ENCODE measurements at regions not wholly inside any gene's neighbourhood (a gene's known extent, or its start where the extent isn't known, plus 50 kb on each side); places are given as distances from the start of the nearest gene placed in this dataset.
"Not testable (repeated sequence)": the region's sequence is repeated elsewhere in the genome, so short reads cannot be mapped to it uniquely, and the experiment has no call there.

GRCh38 chr4:186814535-186815070 lies 90.9 kb upstream of the FAT1 start:
- no peak for DNase-seq

- DNase-seq, result no peak
These were observed 95.9 kb upstream of the FAT1 start for GRCh38 chr4:186819342-186820086.

- no peak for DNase-seq
These were observed 96.8 kb upstream of the FAT1 start for GRCh38 chr4:186820391-186820891.

- no peak for DNase-seq
These were observed 100.3 kb upstream of the FAT1 start for GRCh38 chr4:186823989-186824388.

GRCh38 chr4:186825069-186825468 lies 101.4 kb upstream of the FAT1 start:
- no peak for DNase-seq

GRCh38 chr4:186826006-186826405 lies 102.3 kb upstream of the FAT1 start:
- DNase-seq, result no peak

- DNase-seq, result no peak
These were observed 103.3 kb upstream of the FAT1 start for GRCh38 chr4:186826846-186827533.

- no peak for DNase-seq
These were observed 103.9 kb upstream of the FAT1 start for GRCh38 chr4:186827534-186827897.

GRCh38 chr4:186829097-186829496 lies 105.4 kb upstream of the FAT1 start:
- DNase-seq, result no peak

GRCh38 chr4:186829740-186830449 lies 106.2 kb upstream of the FAT1 start:
- no peak for DNase-seq

GRCh38 chr4:186831574-186831973 lies 107.9 kb upstream of the FAT1 start:
- no peak for DNase-seq

GRCh38 chr4:186832906-186833305 lies 109.2 kb upstream of the FAT1 start:
- no peak for DNase-seq

GRCh38 chr4:186837463-186837862 lies 113.8 kb upstream of the FAT1 start:
- DNase-seq, result not testable (repeated sequence)

- no peak for DNase-seq
These were observed 114.6 kb upstream of the FAT1 start for GRCh38 chr4:186838295-186838694.

- no peak for DNase-seq
These were observed 115.7 kb upstream of the FAT1 start for GRCh38 chr4:186839122-186840037.

GRCh38 chr4:186840222-186840701 lies 116.6 kb upstream of the FAT1 start:
- DNase-seq, result no peak

- DNase-seq, result no peak
These were observed 117.2 kb upstream of the FAT1 start for GRCh38 chr4:186840771-186841301.

- DNase-seq, result no peak
These were observed 120.5 kb upstream of the FAT1 start for GRCh38 chr4:186844059-186844681.

GRCh38 chr4:186845137-186845842 lies 121.6 kb upstream of the FAT1 start:
- no peak for DNase-seq

- no peak for DNase-seq
These were observed 122.8 kb upstream of the FAT1 start for GRCh38 chr4:186846426-186846825.

Data from activated CD4-positive, alpha-beta T cell treated with anti-CD3 and anti-CD28 coated beads for 48 hours (primary cell).